Liver (tissue), 3 donors: ENCODE measurements at regions not wholly inside any gene's neighbourhood (a gene's known extent, or its start where the extent isn't known, plus 50 kb on each side); places are given as distances from the start of the nearest gene placed in this dataset.
A peak's percentile ranks its signal among the peaks of the same experiment; 100 is the strongest.

Source experiments
- GABPA ChIP-seq, 2 donors: IDR thresholded peaks in 1 of 2; conservative IDR thresholded peaks in 1 of 2; 2 replicates each; pipeline ENCODE4 v1.6.1; 2016; ENCODE audit warnings: antibody characterized with exemption in 2 of 2, mild to moderate bottlenecking in 1 of 2, moderate library complexity in 1 of 2
- RAD21 ChIP-seq, 2 donors: IDR thresholded peaks; 2 replicates each; pipeline ENCODE4 v1.6.1; 2016; ENCODE audit warnings: antibody characterized with exemption in 2 of 2, mild to moderate bottlenecking in 2 of 2
- RXRA ChIP-seq, 2 donors: IDR thresholded peaks; 2 replicates each; pipeline ENCODE4 v1.6.1; 2017 to 2018; ENCODE audit warnings: antibody characterized with exemption in 2 of 2, mild to moderate bottlenecking in 1 of 2
- SP1 ChIP-seq: IDR thresholded peaks from 2 replicates; pipeline ENCODE4 v1.6.1; 2018; ENCODE audit warnings: antibody characterized with exemption, mild to moderate bottlenecking
- TAF1 ChIP-seq: conservative IDR thresholded peaks from 2 replicates; pipeline ENCODE4 v1.6.1; 2016; ENCODE audit warnings: antibody characterized with exemption, mild to moderate bottlenecking
- ZBTB33 ChIP-seq: IDR thresholded peaks from 2 replicates; pipeline ENCODE4 v1.6.1; 2016; ENCODE audit warnings: antibody characterized with exemption
- TF ChIP-seq, protein P1 (sequence below): fragments of 150-350 bp; IDR thresholded peaks from 2 replicates; pipeline ENCODE4 v1.5.1; 2017; ENCODE audit warnings: improper control_type of control experiment, low read depth, low read length; ENCODE audit not compliant: missing input control
- donor health status: healthy.
- donor health status: healthy.

GRCh38 chr13:107211073-107211472, 643.1 kb upstream of the ARGLU1 start:
- TF ChIP-seq, protein P1, sequence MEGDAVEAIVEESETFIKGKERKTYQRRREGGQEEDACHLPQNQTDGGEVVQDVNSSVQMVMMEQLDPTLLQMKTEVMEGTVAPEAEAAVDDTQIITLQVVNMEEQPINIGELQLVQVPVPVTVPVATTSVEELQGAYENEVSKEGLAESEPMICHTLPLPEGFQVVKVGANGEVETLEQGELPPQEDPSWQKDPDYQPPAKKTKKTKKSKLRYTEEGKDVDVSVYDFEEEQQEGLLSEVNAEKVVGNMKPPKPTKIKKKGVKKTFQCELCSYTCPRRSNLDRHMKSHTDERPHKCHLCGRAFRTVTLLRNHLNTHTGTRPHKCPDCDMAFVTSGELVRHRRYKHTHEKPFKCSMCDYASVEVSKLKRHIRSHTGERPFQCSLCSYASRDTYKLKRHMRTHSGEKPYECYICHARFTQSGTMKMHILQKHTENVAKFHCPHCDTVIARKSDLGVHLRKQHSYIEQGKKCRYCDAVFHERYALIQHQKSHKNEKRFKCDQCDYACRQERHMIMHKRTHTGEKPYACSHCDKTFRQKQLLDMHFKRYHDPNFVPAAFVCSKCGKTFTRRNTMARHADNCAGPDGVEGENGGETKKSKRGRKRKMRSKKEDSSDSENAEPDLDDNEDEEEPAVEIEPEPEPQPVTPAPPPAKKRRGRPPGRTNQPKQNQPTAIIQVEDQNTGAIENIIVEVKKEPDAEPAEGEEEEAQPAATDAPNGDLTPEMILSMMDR = peak; percentile 96
- TF ChIP-seq GABPA (IDR thresholded peaks at IDR 0.05 in 1 of 2, conservative IDR thresholded peaks at IDR 0.05 in 1 of 2) (no peak), SP1 (no peak), RAD21 (IDR thresholded peaks at IDR 0.05) (peak; percentile 88 to 91), TAF1 (no peak), ZBTB33 (no peak), RXRA (IDR thresholded peaks at IDR 0.05) (no peak)
